Stimulated activated CD4-positive, alpha-beta T cell treated with anti-CD3 and anti-CD28 coated beads, Interleukin-4, amount 100 ng/mL, for 24 hours (primary cell): ENCODE measurements at regions not wholly inside any gene's neighbourhood (a gene's known extent, or its start where the extent isn't known, plus 50 kb on each side); places are given as distances from the start of the nearest gene placed in this dataset.

ENCODE experiments used
- DNase-seq: peaks from one replicate; pipeline ENCODE4 v3.0.0-alpha.2; 2020

DNA sequence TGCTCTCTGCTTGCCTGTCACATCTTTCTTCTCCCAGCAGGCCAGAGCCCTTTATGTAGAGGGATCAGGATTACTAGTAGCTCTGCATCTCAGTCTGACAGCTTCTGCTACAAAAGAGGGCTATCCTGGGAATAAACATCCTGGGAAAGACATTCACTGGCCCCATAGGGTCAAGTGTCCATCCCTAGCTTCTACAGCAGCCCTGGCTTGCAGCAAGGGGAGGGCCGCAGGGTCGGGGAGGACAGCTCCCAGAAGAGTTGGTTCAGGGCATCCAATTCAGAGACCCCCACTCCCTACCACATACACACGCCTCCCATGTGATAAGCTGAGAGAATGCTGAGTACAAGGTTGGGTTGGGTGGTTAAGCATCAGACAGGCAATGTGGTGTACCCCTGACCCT lies 154.1 kb upstream of the PDE10A start:
- DNase-seq, result no peak

DNA sequence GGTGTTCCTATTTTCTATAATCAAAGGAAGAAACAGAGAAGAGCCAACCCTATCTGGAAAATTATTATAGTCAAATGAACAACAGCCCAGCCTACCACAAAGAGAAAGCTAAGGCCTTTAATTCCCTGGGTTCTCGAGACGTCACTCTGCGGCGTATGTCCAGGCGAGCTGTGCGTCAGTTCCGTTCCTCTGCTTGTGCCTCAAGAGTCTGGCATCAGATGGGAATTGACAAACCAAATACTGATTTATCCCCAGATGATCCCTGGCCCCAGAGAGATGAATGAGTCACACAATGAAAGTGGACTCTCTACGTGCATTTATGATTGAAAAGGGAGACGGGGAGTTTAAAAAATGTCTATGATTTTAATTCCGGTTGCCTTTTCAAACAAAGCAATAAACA lies 151.6 kb upstream of the PDE10A start:
- no peak for DNase-seq

- no peak for DNase-seq
Observed at GRCh38 chr6:165811512-165811911, 148.5 kb upstream of the PDE10A start.

DNA sequence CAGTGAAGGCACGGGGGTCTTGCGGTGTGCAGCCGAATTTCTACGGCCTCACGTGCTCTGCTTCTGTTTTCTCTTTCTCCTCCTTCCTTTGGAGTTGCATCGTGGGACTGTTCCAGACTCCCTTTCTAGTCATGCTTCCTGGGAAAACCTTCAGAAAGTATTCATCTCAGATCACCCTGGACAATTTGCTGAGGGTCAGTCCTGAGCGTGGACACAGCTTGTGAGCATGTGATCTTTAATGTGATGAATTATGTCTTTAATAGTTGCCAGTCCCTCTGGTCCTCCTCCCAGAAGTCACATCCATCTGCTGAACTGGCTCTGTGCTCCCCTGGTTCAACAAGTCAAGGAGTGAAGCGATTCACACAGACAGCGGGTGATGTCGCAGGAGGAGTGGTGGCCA lies 145.0 kb upstream of the PDE10A start:
- DNase-seq, result no peak

DNA sequence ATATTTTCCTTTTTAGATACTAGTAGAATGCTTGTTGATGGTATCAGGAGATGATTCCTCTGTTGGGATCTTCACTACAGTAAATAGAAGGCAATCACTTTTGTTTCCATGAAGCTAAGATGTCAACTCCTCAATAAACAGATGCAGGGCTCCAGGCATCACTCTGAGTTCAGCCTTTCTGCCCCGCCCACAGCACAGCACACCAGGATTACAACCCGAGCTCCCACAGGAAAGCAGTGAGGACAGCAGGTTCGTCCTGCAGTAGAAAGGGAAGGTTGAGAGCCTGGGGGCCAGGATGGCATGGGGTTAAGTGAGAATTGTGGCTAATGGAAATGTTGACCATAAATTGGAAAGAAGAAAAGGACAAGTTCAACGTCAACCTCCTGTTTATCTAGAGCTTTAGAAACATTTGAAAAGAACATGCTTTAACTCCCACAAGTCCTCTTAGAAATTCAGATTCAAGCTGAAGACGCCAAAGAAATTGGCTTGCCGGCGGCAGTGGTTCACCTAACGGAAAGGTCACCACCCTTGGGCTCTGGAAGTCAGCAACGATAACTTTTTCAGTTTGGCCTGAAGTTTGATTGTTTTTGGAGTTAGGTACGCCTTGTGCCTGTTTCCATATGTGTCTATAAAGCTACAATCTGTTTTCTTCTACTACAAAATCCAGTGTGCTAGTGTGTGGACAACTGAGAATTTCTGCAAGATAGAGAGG lies 144.4 kb upstream of the PDE10A start:
- no peak for DNase-seq

DNA sequence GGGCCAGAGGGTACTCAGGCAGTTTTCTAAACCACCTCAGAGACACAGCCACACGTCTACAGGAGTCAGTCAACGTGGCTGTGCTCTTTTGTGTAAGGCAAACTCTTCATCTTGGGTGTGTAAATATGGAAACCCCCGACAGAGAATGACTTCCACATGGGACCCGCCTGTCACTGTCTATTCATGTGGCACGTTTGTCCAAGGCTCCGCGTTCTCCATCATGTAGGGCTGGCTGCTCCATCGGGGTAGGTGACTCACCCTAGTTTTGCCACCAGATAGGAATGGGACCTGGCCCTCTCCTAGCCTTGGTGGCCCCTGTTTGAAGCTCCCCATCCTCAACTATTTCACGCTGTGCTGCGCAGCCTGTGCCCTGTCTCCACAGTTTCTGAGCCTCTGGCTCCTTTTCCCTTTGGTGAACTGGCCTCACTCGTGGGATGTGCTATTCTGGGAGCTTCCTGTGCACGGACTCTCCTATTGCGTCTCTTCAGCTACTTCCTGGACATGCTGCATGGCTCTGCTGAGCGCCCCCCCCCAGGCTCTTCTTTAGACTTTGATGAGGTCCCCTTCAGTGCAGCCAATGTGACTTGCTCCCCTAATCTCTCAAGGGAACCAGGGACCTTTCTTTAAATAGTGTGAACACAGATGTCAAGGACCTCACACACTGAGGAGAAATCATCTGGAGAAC lies 143.2 kb upstream of the PDE10A start:
- DNase-seq, result no peak

DNA sequence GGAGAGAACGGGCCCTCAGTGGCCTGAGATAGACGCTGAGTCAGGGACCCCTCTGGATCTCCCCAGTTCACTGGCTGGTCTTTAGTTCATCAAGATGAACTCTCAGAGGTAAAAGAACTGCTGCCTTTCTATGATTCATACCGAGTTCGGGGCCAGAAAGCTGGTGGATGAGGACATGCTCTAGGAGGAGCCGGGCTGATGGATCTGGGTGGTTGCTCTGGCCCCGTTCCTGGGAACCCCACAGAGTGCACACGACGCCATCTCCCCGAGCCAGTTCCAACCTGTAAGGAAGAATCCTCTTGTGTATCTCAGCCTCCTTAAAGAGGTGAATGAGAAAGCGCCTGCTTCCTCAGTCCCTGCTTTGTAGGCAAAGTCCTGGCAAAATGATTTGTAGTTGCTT lies 142.6 kb upstream of the PDE10A start:
- DNase-seq, result no peak

DNA sequence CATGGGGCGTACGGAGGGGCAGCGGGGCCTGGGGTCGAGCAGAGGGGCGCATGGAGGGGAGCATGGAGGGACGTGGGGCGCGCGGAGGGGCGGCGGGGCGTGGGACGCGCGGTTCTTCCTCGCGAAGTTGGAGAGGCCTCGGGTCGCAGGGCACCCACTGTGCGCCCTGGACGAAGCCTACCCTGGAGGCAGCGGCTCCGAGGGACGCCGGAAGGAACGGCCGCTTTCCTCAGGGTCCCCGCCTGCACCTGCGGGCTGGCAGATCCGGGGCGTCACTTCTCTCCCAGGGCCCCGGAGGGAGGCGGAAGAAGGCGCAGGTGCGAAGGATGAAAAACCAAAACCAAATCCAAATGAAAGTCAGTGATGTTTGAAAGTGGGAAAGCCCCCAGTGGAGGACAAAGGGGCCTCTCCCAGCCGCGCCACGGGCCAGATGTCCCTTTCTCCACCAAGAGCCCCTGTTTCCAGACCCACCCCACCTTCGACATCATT lies 142.1 kb upstream of the PDE10A start:
- DNase-seq, result no peak

- DNase-seq, result no peak
Observed at GRCh38 chr6:165804331-165805066, 141.5 kb upstream of the PDE10A start.

GRCh38 chr6:165800337-165800736 lies 137.3 kb upstream of the PDE10A start:
- DNase-seq, result no peak

- no peak for DNase-seq
Observed at GRCh38 chr6:165799391-165800153, 136.5 kb upstream of the PDE10A start.

DNA sequence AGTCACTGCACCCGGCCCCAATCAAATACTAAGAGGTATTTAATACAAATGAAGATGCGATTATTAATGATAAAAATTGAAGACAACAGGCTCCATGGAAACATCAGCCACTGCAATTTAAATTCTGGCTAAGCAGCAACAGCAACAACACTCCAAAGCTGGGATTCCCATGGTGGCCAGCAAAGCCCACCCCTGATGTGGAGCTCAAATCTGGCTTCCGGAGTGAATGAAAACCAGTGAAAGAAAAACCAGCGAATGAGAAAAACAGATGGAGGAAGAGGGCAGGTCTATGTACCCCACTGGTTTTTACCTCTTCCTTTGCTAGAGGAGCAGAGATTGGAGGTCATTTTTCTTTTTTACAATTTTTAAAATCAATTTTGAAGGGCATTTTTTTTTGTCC lies 135.9 kb upstream of the PDE10A start:
- no peak for DNase-seq

- no peak for DNase-seq
Observed at GRCh38 chr6:165794179-165794601, 131.1 kb upstream of the PDE10A start.

- DNase-seq, result no peak
Observed at GRCh38 chr6:165793287-165793825, 130.3 kb upstream of the PDE10A start.

DNA sequence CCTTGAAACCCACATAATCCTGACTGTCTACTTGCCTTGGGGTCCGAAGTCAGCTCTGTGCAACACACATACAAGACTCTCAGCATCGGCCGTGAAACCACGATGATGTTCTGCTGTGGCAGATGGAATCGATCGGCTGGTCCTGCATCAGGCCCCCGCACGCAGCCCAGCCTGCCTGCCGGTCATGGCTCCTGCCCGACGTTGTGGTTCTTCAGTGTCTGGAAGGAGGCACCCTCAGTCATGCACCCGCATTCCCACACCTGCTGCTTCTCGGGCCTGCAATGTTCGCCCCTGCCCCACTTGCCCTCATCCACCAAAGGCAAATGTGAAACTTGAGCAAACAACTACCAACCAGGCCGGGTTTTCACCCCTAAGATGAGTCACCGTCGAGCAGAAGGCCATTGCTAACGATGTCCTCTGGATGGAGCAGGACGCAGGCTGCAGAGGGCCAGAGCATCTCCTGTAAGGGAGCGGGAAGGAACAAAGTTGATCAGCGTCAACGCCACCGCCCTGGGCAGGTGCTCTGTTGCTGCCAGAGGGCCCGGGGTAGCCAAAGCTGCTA lies 128.9 kb upstream of the PDE10A start:
- DNase-seq, result no peak

DNA sequence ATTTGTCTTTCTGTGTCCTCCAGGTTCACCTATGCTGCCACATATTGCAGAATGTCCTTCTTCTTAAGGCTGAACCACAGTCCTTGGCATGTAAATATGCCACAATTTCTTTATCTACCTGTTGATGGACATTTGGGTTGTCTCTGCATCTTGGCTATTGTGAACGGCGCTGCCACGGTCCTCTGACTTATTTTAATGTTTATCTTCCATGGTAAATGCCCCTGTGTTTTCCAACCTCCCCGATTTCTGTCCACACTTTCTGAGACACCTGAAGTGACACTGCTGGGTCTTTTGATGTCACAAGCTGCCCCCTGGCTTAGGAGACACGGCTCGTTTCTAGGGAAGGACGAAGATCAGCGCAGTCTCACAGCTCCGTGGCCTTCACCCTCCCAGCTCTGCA lies 128.3 kb upstream of the PDE10A start:
- DNase-seq, result no peak

- no peak for DNase-seq
Observed at GRCh38 chr6:165782812-165783211, 119.8 kb upstream of the PDE10A start.

DNA sequence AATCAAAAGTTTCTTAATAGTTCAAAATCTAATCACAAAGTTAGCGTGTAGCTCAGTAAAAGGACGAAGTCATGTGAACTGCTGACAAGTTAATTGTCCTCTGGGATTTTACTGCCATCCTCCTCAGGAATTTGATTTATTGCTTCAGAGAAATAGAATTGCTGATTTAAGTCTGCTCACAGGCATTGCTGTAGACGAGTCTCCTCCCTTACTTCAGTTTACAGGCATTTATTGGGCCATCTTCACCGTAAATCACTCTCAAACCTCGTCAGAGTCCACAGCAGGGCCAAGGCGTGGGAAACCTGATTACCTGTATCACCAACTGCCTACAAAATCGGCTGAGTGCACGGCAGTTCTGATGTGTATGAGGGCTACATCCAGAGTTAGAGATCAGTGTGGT lies 119.1 kb upstream of the PDE10A start:
- no peak for DNase-seq

DNA sequence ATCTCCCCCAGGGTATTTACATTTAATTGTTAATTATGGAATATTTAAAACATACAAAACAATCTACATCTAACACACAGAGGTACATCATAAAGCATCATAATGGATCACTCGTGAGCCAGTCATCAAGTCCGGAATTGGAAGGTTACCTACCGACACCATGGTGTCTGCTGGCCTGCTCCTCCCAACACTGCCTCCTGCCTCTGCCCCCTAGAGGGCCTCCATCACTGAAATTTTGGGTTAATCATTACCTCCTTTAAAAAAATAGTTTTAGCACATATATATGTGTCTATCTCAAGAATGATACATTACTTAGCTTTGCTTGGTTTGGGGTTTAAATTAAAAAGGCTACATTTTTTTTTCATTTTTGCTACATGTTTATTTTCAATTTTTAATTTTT lies 114.6 kb upstream of the PDE10A start:
- no peak for DNase-seq

- DNase-seq, result no peak
Observed at GRCh38 chr6:165776691-165777090, 113.7 kb upstream of the PDE10A start.

DNA sequence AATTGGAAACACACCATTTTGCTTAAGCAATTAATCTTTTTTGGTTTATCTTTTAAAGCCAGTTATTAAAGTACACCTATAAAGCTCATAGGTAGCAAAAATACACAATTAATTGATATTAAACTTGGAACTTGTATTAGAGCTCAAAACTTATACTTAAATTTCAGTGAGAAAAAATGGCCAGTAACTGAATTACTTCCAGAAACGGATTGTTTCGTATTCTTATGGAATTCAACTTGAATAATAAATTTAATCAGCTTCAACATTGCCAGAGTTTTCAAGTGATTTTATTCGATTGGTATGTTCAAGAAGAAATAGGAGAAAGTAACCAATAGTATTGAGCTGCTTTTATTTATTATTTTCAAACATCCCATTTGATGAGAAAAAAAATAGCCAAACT lies 112.7 kb upstream of the PDE10A start:
- no peak for DNase-seq

- DNase-seq, result no peak
Observed at GRCh38 chr6:165774903-165775601, 112.0 kb upstream of the PDE10A start.
